ENCODE measurements at regions not wholly inside any gene's neighbourhood (a gene's known extent, or its start where the extent isn't known, plus 50 kb on each side); places are given as distances from the start of the nearest gene placed in this dataset.

DNA sequence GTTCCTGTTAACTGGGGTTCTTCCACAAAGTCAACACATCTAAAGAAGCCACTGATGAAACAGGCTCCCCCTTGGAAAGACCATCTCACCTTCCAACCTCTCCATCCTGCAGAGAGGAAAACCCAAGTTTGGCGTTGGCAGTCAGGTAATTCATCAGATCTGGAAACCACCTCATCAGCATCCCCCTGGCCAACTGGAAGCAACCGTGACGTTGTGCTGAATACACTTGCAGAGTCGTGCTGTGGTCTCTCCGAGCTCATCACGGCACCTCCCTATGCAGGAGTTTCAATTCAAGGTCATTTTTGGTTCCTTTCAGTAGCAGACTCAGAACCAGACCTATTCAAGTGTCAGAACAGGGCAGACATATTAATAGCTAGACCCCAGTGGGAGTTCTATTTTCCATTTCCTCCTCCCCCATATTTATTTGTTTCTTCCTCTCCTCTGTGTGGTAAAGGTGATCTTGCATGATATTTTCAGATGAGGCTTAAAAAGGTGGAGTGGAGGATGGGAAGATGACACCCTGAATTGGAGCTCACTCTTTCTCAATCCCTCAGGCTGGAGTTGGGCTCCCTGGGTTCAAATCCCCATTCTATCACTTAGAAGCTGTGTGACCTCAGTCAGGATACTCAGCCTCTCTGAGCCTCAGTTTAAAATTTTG lies 149.1 kb upstream of the ADO start:
- Histone ChIP-seq H3K27me3 (no peaks in the 10 kb centered on the region), H3K27ac (no peak overlapping the region), H3K4me3 (no peak overlapping the region), H3K9me3 (no peaks in the 10 kb centered on the region), H3K36me3 (ENCODE audit: low read depth, missing control alignments) (no peaks in the 10 kb centered on the region), H3K4me1 (no peaks in the 10 kb centered on the region)
- 63 to 83% methylated on average over 6 of the region's 6 CpGs for WGBS, 2 donors
- TF ChIP-seq CTCF (IDR thresholded peaks at IDR 0.05) = no peak
- TF ChIP-seq POLR2A (IDR thresholded peaks at IDR 0.05) = no peak
- no peak for DNase-seq
- intact Hi-C loops (cut with DNase I; ENCODE audit: low total_unique reads) = no loop called here

- H3K9me3 ChIP-seq = no peaks in the 10 kb centered on the region
- H3K4me1 ChIP-seq = no peaks in the 10 kb centered on the region
- WGBS, 2 donors = 44 to 66% methylated on average over 6 to 18 of the region's 20 CpGs
- no peak overlapping the region for H3K4me3 ChIP-seq
- H3K27ac ChIP-seq = no peak overlapping the region
- intact Hi-C loops (cut with DNase I; ENCODE audit: low total_unique reads) = no loop called here
- no peaks in the 10 kb centered on the region for H3K36me3 ChIP-seq (ENCODE audit: low read depth, missing control alignments)
- DNase-seq = no peak
- no peaks in the 10 kb centered on the region for H3K27me3 ChIP-seq
- TF ChIP-seq POLR2A (IDR thresholded peaks at IDR 0.05) (no peak), CTCF (IDR thresholded peaks at IDR 0.05) (no peak)
These were observed 147.2 kb upstream of the ADO start for GRCh38 chr10:62657244-62657835.

DNA sequence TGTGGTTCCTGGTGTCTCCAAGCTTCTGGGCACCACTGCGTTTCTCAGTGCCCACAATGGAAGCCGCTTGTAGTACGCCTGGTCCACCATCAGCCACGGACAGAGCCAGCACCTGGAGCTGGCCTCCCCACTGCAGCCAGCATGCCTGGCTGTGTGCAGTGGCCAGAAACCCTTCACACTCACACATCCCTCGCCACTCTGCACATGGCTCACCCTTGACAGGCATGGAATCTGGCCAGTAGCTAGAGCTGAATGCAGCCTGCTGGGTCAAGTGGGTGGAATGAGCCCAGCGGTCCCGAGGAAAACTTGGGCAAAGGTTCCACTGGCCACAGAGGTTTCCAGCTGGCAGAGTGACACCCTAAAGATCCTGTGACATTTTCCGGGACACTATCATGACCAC lies 146.0 kb upstream of the ADO start:
- 67 to 89% methylated on average over 4 to 8 of the region's 8 CpGs for WGBS, 2 donors
- DNase-seq = no peak
- H3K27me3 ChIP-seq = no peaks in the 10 kb centered on the region
- no peak overlapping the region for H3K4me3 ChIP-seq
- H3K36me3 ChIP-seq (ENCODE audit: low read depth, missing control alignments) = no peaks in the 10 kb centered on the region
- intact Hi-C loops (cut with DNase I; ENCODE audit: low total_unique reads) = no loop called here
- no peaks in the 10 kb centered on the region for H3K4me1 ChIP-seq
- H3K27ac ChIP-seq = no peak overlapping the region
- no peaks in the 10 kb centered on the region for H3K9me3 ChIP-seq
- TF ChIP-seq POLR2A (IDR thresholded peaks at IDR 0.05) (no peak), CTCF (IDR thresholded peaks at IDR 0.05) (no peak)

DNA sequence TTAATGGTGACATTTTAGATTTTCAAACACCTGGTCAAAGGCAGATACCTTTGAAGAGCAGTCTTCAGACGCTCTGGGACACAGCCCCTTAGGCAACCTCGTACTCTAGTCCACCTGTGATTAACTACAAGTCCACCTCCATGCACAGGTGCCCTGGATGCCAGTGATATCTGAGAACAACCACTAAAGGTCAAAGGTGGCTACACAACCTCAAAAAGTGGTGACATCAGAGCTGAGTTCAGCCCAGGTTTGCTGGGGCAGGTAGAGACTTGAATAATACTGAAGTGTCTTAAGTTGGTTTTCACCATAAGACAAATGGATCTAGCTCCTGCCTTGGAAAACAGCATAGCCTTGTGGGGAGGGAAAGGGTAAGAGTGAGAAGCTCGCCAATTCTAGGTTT lies 143.4 kb upstream of the ADO start:
- no peak for DNase-seq
- WGBS, 2 donors = 62 to 84% methylated on average over 3 of the region's 3 CpGs
- Histone ChIP-seq H3K4me1 (no peaks in the 10 kb centered on the region), H3K27ac (no peak overlapping the region), H3K27me3 (no peaks in the 10 kb centered on the region), H3K36me3 (ENCODE audit: low read depth, missing control alignments) (no peaks in the 10 kb centered on the region), H3K4me3 (no peak overlapping the region), H3K9me3 (no peaks in the 10 kb centered on the region)
- TF ChIP-seq POLR2A (IDR thresholded peaks at IDR 0.05) = no peak
- no peak for TF ChIP-seq CTCF (IDR thresholded peaks at IDR 0.05)
- intact Hi-C loops (cut with DNase I; ENCODE audit: low total_unique reads) = no loop called here

DNA sequence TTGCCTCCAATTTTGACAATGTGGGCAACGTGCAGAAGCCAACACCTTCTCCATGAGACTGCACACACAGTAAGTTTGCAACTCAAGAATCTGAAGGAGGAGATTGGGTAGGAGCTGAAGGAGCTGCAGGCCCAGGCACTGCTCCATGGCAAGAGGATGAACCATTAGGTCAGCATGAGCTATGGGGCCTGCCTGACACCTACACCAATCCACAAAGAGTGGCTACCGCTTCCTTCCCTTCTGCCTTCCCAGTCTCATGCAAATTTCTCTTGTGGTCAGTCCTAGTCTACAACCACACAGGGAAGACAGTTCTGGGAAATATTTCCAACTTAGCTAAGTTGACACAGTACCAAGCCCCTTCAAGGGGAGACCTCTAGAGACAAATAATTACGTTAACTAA lies 142.0 kb upstream of the ADO start:
- intact Hi-C loops (cut with DNase I; ENCODE audit: low total_unique reads) = no loop called here
- Histone ChIP-seq H3K27ac (no peak overlapping the region), H3K36me3 (ENCODE audit: low read depth, missing control alignments) (no peaks in the 10 kb centered on the region), H3K4me3 (no peak overlapping the region), H3K27me3 (no peaks in the 10 kb centered on the region), H3K4me1 (no peaks in the 10 kb centered on the region), H3K9me3 (no peaks in the 10 kb centered on the region)
- 94 to 95% methylated on average over 3 of the region's 3 CpGs for WGBS, 2 donors
- TF ChIP-seq POLR2A (IDR thresholded peaks at IDR 0.05) (no peak), CTCF (IDR thresholded peaks at IDR 0.05) (no peak)
- no peak for DNase-seq

Data from testis (tissue), 2 donors.